SKM-1 treated with dmso at 0.1 percent for 144 hours (cell line): ENCODE measurements at regions not wholly inside any gene's neighbourhood (a gene's known extent, or its start where the extent isn't known, plus 50 kb on each side); places are given as distances from the start of the nearest gene placed in this dataset.
"Not testable (repeated sequence)": the region's sequence is repeated elsewhere in the genome, so short reads cannot be mapped to it uniquely, and the experiment has no call there.

Source experiments
- DNase-seq: peaks from one replicate; lab custom pipeline; 2025; ENCODE audit not compliant: unreplicated experiment; lab: John Stamatoyannopoulos, UW

GRCh38 chr6:94251878-94252277 is 832.5 kb upstream of the EPHA7 start:
- DNase-seq = no peak

- no peak for DNase-seq
Observed at GRCh38 chr6:94245395-94245794, 826.0 kb upstream of the EPHA7 start.

DNA sequence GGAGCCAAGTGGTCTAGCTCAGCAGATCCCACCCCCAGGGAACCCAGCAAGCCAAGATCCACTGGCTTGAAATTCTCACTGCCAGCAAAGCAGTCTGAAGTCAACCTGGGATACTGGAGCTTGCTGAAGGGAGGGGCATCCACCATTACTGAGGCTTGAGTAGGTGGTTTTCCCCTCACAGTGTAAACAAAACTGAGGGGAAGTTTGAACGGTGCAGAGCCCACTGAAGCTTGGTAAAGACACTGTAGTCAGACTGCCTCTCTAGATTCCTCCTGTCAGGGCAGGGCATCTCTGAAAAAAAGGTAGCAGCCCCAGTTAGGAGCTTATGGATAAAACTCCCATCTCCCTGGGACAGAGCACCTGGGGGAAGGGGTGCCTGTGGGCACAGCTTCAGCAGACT is 819.5 kb upstream of the EPHA7 start:
- DNase-seq = no peak

DNA sequence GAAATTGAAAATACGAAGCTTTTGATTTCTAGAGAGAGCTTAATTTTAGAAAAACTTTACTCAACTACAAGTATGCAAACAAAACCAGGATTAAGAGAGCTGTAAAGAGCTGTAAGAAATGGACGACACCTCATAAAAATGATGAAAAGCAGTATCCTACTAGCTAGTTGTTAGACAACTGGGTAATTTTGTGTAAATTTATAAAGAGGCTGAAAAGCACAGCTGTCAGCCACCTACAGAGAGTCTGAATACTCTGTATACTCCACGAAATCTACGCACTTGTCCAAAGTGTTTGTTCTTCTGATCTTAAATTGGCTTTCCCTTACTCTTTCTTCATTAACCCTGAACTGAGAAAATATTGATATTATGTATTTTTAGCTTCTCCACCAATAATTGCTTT is 808.4 kb upstream of the EPHA7 start:
- no peak for DNase-seq

- no peak for DNase-seq
Observed at GRCh38 chr6:94217836-94218235, 798.5 kb upstream of the EPHA7 start.

- no peak for DNase-seq
Observed at GRCh38 chr6:94215552-94215951, 796.2 kb upstream of the EPHA7 start.

DNA sequence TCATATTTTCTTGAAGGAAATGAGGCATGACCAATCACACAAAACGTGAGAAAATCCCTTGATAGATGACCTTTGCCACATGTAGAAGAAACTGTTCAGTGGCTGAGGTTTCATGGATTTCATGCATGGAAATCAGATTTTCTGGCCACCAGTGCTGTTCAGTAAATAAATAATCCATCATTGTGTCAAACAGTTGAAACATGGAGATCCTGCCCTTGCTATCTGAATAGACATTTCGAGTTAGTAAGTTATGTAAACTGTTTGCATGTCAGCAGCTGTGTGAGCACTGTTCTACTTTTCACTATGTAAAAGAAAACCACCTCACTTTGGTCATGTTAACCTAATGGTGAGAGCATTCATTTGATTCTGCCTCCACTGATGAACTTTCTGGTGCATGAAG is 793.9 kb upstream of the EPHA7 start:
- DNase-seq = no peak

- DNase-seq = no peak
Observed at GRCh38 chr6:94196891-94197290, 777.5 kb upstream of the EPHA7 start.

- no peak for DNase-seq
Observed at GRCh38 chr6:94190030-94190429, 770.7 kb upstream of the EPHA7 start.

GRCh38 chr6:94184666-94185464 is 765.5 kb upstream of the EPHA7 start:
- DNase-seq = no peak

DNA sequence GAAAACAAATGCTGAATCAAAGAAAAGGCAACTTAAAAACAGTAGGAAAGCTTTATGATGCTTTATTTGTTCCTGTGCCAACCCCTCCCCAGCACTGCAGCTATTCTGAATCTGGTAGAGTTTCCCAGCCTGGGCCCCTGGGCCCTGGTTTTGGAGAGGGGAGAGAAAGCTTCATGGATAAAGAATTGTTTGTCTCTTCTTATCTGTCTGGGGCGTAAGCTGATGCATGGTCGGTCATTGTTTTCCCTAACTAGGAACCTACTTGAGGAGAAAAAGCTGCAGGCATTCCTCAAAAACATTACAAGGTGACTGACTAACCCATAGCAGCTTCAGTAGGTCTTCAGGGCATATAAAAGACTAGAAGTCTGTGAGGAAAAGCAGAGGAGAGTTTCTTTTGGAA is 758.1 kb upstream of the EPHA7 start:
- DNase-seq = no peak

GRCh38 chr6:94175465-94175864 is 756.1 kb upstream of the EPHA7 start:
- no peak for DNase-seq

- no peak for DNase-seq
Observed at GRCh38 chr6:94163877-94164276, 744.5 kb upstream of the EPHA7 start.

DNA sequence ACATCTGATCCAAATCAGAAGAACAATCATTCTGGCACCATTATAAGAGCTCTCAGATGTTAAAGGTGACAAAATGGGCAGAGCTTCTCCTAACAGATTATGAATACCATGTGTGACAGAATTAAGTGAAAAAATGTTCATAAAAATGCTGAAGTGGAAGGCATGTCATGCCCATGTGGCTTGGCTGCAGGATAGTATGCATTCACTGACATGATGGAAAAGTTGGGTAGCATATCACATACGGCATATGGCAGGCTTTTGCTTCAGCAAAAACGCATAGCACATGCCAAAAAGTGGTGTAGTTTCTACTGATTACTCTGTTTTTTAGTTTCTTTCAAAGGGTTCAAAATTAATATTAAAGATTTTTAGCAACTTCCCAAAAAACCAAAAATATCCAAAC is 731.5 kb upstream of the EPHA7 start:
- no peak for DNase-seq

- no peak for DNase-seq
Observed at GRCh38 chr6:94144807-94145206, 725.4 kb upstream of the EPHA7 start.

GRCh38 chr6:94137178-94137577 is 717.8 kb upstream of the EPHA7 start:
- DNase-seq = not testable (repeated sequence)

DNA sequence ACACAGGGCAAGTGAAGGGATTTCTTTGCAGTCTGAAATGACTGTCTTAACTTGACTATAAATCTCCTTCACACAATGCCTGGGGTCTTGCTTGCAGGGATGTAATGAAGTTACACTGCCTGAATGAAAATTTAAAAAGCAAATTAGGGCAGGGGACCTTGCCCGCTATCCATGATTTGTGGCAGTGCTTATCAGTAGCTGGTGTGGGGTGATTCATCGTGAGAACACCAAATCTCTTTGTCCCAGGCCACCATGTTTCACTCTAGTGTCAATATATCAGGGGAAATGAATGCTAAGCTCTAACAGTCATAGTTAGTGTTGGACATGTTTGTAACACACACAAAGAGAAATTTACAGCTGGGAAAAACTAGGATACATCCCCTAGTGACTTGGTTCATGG is 713.7 kb upstream of the EPHA7 start:
- no peak for DNase-seq

GRCh38 chr6:94131271-94131670 is 711.9 kb upstream of the EPHA7 start:
- DNase-seq = no peak

GRCh38 chr6:94130478-94130877 is 711.1 kb upstream of the EPHA7 start:
- DNase-seq = no peak

DNA sequence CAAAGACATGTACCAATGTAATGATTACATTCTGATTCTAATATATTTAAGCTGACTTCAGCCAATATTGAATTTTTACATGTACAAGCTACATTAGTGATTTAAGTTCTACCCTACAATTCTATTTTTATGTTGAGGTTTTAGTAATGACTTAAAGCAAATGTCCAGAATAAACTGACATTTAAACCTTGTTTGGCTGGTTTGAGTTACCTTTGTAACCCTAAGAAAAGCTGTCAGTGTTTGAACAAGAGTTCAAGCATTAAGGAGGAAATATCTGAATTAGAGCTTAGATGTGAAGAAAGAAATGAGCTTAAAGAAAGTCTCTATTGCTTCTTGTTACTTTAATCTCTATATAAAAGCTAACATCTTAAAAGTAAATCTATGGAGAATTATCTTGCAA is 710.6 kb upstream of the EPHA7 start:
- DNase-seq = no peak

GRCh38 chr6:94127716-94128115 is 708.4 kb upstream of the EPHA7 start:
- DNase-seq = no peak

DNA sequence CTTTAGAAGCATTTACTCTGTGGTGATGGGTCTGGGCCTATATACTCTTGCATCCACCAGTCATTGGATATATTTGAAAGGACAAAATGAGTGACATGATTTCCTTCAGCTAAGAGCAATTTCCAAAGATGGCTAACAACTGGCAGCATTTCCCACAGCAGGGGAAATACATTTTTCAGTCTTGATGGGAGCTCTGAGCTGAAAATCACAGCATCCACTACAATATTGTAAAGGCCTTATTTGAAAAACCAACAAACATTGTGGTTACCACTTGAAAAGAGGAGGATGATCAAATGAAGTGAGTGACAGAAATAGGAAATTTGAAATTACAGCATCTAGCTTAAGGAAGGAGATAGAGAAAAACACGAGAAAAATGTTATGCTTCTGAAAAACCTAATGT is 705.0 kb upstream of the EPHA7 start:
- no peak for DNase-seq

- DNase-seq = no peak
Observed at GRCh38 chr6:94121094-94121493, 701.7 kb upstream of the EPHA7 start.
